PC-9 (cell line): ENCODE measurements at regions not wholly inside any gene's neighbourhood (a gene's known extent, or its start where the extent isn't known, plus 50 kb on each side); places are given as distances from the start of the nearest gene placed in this dataset.

Experiments
- CTCF ChIP-seq: fragments of 200-600 bp; sonication (generic); conservative IDR thresholded peaks from 2 replicates; pipeline ENCODE4 v1.6.1; 2017; ENCODE audit warnings: mixed run types, antibody characterized with exemption, mild to moderate bottlenecking, moderate library complexity
- EZH2 ChIP-seq: fragments of 200-600 bp; sonication (generic); IDR thresholded peaks from 2 replicates; pipeline ENCODE4 v1.8.0; 2017; ENCODE audit warnings: antibody characterized with exemption, low read depth

DNA sequence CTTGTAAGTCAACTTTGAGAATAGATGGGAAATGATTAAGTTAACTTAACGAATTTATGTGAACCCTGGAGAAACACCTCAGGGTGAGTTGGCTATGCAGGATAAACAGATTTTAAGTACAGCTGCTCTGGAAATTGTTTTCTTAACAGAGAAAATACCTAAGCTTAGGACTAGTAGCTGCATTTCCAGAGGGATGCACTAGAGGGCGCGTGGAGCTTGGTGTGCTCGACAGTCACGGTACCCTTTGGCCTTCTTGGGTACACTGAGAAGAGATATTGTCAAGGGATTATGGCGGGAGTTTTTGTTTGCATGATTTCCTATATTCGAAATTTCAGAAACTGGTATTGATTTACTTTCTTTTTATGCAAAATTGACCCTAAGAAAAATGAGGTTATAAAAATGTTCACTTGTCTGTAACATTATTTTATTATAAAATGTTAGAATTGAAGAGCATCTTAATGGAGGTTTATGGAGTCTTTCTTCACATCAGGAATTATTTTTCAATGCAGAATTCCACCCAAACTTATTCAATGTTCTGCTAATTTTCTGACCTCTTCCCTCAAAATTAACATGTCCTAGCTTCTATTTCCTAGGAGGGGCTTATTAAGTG, 58.4 kb upstream of the MYO3A start:
- peak; percentile 84 for TF ChIP-seq CTCF
- no peak for TF ChIP-seq EZH2
